K562 (cell line): ENCODE measurements at regions not wholly inside any gene's neighbourhood (a gene's known extent, or its start where the extent isn't known, plus 50 kb on each side); places are given as distances from the start of the nearest gene placed in this dataset.

Source experiments
- CBX5 ChIP-seq: IDR thresholded peaks from 2 replicates; pipeline ENCODE4 v1.6.1; 2014; ENCODE audit warnings: low read depth, borderline replicate concordance
- CHD2 ChIP-seq: IDR thresholded peaks from 2 replicates; pipeline ENCODE4 v1.6.1; 2011; ENCODE audit warnings: low read depth, low read length
- EGR1 ChIP-seq: fragments of 450-650 bp; conservative IDR thresholded peaks from 2 replicates; pipeline ENCODE4 v1.6.1; 2017; ENCODE audit warnings: mild to moderate bottlenecking
- NR2F6 ChIP-seq: fragments of 450-650 bp; formaldehyde crosslinking; IDR thresholded peaks from 2 replicates; pipeline ENCODE4 v1.4.0; 2020; ENCODE audit warnings: mild to moderate bottlenecking
- POLR3G ChIP-seq: IDR thresholded peaks from 2 replicates; pipeline ENCODE4 v1.6.1; 2011; ENCODE audit not compliant: insufficient read length, insufficient replicate concordance; ENCODE audit errors: extremely low read depth
- PRPF4 ChIP-seq: fragments of 200-400 bp; formaldehyde crosslinking; IDR thresholded peaks from one replicate; pipeline ENCODE4 v1.6.1; 2017; ENCODE audit warnings: low read length, low read depth, mild to moderate bottlenecking; ENCODE audit not compliant: insufficient read depth, poor library complexity, severe bottlenecking
- SREBF1 ChIP-seq: fragments of 150-350 bp; IDR thresholded peaks from 2 replicates; pipeline ENCODE4 v1.6.1; 2014; ENCODE audit warnings: antibody characterized with exemption, low read depth, low read length, borderline replicate concordance
- TF ChIP-seq, protein P1 (sequence below): sonication (generic); formaldehyde crosslinking; IDR thresholded peaks from 2 replicates; pipeline ENCODE4 v1.4.0; 2020; ENCODE audit warnings: mild to moderate bottlenecking, missing genetic modification reagents
- TF ChIP-seq, protein P2 (sequence below): IDR thresholded peaks from 2 replicates; pipeline ENCODE4 v1.6.1; 2012; ENCODE audit warnings: low read depth, low read length, improper control_type of control experiment, borderline replicate concordance
- TF ChIP-seq, protein P3 (sequence below), 3 experiments: IDR thresholded peaks in 2 of 3; conservative IDR thresholded peaks in 1 of 3; 2 replicates each; pipeline ENCODE4 v1.5.1; 2011 to 2012; ENCODE audit warnings: low read length in 3 of 3, mild to moderate bottlenecking in 3 of 3, control low read depth in 2 of 3, improper control_type of control experiment in 1 of 3, inconsistent platforms in 1 of 3, low read depth in 1 of 3, mixed read lengths in 1 of 3, moderate library complexity in 1 of 3; ENCODE audit not compliant: insufficient read depth in 2 of 3
- TF ChIP-seq, protein P4 (sequence below): fragments of 450-650 bp; IDR thresholded peaks from 2 replicates; pipeline ENCODE4 v1.6.1; 2018; ENCODE audit not compliant: partially characterized antibody
- TF ChIP-seq, protein P5 (sequence below): sonication (generic); formaldehyde crosslinking; IDR thresholded peaks from 2 replicates; pipeline ENCODE4 v1.9.0; 2022; ENCODE audit warnings: mild to moderate bottlenecking, missing genetic modification reagents
- TF ChIP-seq, protein P6 (sequence below): fragments of 150-350 bp; IDR thresholded peaks from 2 replicates; pipeline ENCODE4 v1.6.1; 2014; ENCODE audit warnings: low read depth, mild to moderate bottlenecking, low read length, borderline replicate concordance

DNA sequence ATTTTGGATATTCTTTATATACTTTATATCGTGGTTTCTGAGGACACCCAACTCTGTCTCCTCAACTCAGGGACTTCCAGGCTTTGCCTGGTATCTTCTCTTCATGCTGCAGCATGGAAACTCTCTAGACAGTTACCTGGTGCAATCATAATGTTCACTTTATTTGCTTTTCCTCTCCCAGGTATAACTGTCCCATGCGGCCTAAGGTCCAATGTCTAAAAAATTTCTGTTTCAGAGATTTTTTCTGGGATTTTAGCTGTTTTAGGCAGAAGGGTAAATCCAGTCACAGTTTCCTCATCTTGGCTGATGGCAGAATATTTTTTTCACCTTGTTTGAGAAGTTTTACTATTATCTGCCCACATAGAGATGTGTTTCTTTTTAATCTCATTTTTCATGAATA, 139.9 kb upstream of the KCNMB2 start:
- TF ChIP-seq POLR3G, result no peak
- TF ChIP-seq, protein P1, sequence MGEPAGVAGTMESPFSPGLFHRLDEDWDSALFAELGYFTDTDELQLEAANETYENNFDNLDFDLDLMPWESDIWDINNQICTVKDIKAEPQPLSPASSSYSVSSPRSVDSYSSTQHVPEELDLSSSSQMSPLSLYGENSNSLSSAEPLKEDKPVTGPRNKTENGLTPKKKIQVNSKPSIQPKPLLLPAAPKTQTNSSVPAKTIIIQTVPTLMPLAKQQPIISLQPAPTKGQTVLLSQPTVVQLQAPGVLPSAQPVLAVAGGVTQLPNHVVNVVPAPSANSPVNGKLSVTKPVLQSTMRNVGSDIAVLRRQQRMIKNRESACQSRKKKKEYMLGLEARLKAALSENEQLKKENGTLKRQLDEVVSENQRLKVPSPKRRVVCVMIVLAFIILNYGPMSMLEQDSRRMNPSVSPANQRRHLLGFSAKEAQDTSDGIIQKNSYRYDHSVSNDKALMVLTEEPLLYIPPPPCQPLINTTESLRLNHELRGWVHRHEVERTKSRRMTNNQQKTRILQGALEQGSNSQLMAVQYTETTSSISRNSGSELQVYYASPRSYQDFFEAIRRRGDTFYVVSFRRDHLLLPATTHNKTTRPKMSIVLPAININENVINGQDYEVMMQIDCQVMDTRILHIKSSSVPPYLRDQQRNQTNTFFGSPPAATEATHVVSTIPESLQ (CRISPR knock-in tag), result no peak
- TF ChIP-seq NR2F6 (CRISPR knock-in tag), result no peak
- TF ChIP-seq, protein P2, sequence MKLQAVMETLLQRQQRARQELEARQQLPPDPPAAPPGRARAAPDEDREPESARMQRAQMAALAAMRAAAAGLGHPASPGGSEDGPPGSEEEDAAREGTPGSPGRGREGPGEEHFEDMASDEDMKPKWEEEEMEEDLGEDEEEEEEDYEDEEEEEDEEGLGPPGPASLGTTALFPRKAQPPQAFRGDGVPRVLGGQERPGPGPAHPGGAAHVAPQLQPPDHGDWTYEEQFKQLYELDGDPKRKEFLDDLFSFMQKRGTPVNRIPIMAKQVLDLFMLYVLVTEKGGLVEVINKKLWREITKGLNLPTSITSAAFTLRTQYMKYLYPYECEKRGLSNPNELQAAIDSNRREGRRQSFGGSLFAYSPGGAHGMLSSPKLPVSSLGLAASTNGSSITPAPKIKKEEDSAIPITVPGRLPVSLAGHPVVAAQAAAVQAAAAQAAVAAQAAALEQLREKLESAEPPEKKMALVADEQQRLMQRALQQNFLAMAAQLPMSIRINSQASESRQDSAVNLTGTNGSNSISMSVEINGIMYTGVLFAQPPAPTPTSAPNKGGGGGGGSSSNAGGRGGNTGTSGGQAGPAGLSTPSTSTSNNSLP, result no peak
- TF ChIP-seq, protein P3, sequence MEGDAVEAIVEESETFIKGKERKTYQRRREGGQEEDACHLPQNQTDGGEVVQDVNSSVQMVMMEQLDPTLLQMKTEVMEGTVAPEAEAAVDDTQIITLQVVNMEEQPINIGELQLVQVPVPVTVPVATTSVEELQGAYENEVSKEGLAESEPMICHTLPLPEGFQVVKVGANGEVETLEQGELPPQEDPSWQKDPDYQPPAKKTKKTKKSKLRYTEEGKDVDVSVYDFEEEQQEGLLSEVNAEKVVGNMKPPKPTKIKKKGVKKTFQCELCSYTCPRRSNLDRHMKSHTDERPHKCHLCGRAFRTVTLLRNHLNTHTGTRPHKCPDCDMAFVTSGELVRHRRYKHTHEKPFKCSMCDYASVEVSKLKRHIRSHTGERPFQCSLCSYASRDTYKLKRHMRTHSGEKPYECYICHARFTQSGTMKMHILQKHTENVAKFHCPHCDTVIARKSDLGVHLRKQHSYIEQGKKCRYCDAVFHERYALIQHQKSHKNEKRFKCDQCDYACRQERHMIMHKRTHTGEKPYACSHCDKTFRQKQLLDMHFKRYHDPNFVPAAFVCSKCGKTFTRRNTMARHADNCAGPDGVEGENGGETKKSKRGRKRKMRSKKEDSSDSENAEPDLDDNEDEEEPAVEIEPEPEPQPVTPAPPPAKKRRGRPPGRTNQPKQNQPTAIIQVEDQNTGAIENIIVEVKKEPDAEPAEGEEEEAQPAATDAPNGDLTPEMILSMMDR (IDR thresholded peaks at IDR 0.05 in 2 of 3, conservative IDR thresholded peaks at IDR 0.05 in 1 of 3; ENCODE audit: insufficient read depth in 2 of 3, low read depth in 1 of 3, low read length in 3 of 3), result no peak
- no peak for TF ChIP-seq SREBF1
- TF ChIP-seq, protein P4, sequence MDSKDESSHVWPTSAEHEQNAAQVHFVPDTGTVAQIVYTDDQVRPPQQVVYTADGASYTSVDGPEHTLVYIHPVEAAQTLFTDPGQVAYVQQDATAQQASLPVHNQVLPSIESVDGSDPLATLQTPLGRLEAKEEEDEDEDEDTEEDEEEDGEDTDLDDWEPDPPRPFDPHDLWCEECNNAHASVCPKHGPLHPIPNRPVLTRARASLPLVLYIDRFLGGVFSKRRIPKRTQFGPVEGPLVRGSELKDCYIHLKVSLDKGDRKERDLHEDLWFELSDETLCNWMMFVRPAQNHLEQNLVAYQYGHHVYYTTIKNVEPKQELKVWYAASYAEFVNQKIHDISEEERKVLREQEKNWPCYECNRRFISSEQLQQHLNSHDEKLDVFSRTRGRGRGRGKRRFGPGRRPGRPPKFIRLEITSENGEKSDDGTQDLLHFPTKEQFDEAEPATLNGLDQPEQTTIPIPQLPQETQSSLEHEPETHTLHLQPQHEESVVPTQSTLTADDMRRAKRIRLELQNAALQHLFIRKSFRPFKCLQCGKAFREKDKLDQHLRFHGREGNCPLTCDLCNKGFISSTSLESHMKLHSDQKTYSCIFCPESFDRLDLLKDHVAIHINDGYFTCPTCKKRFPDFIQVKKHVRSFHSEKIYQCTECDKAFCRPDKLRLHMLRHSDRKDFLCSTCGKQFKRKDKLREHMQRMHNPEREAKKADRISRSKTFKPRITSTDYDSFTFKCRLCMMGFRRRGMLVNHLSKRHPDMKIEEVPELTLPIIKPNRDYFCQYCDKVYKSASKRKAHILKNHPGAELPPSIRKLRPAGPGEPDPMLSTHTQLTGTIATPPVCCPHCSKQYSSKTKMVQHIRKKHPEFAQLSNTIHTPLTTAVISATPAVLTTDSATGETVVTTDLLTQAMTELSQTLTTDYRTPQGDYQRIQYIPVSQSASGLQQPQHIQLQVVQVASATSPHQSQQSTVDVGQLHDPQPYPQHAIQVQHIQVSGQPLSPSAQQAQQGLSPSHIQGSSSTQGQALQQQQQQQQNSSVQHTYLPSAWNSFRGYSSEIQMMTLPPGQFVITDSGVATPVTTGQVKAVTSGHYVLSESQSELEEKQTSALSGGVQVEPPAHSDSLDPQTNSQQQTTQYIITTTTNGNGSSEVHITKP, result no peak
- TF ChIP-seq CHD2, result no peak
- TF ChIP-seq, protein P5, sequence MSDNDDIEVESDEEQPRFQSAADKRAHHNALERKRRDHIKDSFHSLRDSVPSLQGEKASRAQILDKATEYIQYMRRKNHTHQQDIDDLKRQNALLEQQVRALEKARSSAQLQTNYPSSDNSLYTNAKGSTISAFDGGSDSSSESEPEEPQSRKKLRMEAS (CRISPR knock-in tag), result no peak
- TF ChIP-seq CBX5, result no peak
- TF ChIP-seq, protein P6, sequence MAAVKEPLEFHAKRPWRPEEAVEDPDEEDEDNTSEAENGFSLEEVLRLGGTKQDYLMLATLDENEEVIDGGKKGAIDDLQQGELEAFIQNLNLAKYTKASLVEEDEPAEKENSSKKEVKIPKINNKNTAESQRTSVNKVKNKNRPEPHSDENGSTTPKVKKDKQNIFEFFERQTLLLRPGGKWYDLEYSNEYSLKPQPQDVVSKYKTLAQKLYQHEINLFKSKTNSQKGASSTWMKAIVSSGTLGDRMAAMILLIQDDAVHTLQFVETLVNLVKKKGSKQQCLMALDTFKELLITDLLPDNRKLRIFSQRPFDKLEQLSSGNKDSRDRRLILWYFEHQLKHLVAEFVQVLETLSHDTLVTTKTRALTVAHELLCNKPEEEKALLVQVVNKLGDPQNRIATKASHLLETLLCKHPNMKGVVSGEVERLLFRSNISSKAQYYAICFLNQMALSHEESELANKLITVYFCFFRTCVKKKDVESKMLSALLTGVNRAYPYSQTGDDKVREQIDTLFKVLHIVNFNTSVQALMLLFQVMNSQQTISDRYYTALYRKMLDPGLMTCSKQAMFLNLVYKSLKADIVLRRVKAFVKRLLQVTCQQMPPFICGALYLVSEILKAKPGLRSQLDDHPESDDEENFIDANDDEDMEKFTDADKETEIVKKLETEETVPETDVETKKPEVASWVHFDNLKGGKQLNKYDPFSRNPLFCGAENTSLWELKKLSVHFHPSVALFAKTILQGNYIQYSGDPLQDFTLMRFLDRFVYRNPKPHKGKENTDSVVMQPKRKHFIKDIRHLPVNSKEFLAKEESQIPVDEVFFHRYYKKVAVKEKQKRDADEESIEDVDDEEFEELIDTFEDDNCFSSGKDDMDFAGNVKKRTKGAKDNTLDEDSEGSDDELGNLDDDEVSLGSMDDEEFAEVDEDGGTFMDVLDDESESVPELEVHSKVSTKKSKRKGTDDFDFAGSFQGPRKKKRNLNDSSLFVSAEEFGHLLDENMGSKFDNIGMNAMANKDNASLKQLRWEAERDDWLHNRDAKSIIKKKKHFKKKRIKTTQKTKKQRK, result no peak
- TF ChIP-seq EGR1, result no peak
- TF ChIP-seq PRPF4, result no peak
